GM18526 (cell line): ENCODE measurements at regions not wholly inside any gene's neighbourhood (a gene's known extent, or its start where the extent isn't known, plus 50 kb on each side); places are given as distances from the start of the nearest gene placed in this dataset.

Source experiments
- POLR2A ChIP-seq: IDR thresholded peaks from 3 replicates; pipeline ENCODE4 v1.6.1; 2011; ENCODE audit not compliant: insufficient read length; ENCODE audit errors: extremely low read depth

DNA sequence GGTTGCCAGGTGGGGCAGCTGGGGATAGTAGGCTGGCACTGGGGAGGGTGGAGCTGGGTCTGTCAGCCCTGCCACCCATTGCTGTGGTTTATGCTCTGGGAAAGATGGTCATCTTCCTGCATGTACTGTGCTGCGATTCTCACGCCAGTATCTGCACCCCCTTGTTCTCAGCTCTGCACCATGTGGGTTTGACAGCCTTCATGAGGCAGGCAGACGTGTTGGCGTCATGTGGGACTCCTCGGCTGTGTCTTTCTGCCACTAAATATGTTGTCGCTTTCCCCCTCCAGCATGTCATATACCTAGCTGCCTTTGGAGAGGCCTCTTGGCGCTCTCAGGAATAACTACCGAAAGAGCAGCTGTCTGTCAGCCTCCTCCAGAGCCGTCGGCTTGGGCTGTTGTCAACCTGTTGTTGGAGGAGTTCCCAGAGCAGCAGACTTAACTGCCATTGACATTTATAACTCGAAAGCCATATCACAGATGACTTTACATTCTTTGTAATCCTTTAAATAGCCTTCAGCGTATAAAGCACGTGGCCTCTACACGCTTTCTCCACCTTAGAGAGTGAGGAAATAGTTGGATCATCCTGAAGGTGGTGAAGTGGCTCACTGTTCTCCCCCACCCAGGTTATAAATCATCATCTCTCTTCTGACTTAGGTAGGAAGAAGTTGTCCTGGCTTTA lies 80.4 kb upstream of the MGAT5 start:
- TF ChIP-seq POLR2A = no peak

DNA sequence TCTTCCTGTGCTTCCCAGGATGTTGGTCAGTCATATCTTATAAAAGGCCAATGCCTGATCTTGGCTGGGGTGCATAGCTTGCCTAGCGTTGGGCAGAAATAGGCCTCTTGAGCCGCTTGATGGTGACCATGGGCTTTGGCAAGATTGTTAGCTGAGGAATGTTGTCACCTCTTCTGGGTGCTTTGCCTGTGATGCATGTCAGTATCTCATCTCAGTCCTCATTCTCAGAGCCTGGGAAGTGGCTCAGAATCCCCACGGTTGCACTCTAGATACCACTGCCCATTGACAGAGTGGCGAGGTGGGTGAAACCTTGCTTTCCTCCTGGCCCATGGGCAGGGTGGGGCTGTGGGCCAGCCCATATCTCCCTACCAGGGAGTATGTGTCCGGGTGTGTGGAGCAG lies 79.2 kb upstream of the MGAT5 start:
- TF ChIP-seq POLR2A = no peak

DNA sequence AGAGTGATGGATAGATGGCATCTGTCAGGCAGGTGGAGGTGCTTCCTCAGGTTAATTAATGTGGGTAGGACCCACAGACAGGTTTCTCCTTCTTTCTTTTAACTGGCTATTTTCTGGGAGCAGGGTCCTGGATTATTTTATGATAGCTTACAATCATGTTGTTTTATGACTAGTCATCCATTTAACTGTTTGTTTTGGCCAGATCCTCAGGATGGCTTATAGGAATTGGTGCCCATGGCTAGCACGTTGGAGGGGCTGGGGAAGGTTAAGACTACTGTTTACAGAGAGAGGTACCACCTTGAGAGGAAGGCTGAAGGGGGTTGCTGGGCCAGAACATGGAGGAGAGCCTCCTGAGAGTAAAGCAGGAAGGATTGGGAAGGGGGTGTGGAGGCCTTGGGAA lies 78.0 kb upstream of the MGAT5 start:
- TF ChIP-seq POLR2A = no peak

DNA sequence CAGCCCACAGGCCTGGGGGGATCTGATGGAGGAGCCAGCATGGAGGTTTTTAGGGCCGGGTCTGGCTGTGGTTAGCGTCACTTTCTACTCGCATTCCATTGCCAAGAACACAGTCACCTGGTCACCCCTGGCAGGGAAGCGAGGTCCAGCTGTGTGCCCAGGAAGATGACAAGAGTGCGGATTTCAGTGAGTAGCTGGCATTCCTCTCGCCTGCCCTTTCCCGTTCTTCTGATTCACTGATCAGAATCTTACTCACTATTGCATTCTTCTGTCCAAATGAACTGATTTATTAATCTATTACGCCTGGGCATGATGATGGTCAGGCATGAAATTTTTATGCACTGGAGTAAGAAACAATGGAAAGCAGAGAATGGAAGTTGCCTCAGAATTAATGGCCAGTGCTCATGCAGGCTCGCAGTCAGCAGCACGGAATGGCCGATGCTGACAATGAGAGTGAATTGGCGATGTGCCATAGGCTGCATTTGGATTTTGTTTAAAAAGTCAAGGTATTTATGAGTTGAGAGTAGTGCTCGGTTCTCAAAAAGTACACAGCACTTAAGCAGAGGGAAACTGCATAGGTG lies 76.4 kb upstream of the MGAT5 start:
- TF ChIP-seq POLR2A = no peak

DNA sequence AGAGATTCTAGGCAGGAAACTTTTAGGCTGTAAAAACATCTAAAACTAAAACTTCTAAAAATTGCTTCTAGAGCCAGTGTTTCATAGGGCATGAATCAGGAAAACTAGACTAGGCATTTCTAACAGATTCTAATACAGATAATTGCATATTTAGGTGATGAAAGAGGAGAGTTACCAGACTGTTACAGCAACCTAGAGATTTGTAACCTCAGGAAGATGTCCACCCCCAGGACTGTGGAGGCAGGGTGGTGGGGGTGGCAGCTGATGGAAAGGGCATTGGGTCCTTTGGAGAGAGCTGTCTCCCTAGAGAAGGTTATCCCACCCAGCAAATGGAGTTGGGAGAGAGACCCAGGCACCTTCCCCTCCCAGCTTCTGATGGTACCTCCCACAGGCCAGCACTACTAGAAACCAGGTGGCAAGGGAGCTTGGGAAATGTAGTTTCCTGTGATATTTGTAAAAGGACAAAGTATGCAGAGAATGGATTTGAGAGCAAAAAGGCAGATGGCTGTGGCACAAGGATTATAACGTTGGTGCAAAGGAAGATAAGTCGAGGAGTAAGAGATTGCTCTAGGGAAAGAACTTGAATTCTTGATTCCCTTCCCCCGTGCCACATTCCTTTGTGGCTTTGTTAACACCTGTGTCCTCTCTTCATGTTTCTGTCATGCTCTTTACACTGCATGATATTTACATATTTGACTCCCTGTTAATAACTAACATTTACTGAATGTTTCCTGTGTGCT lies 75.6 kb upstream of the MGAT5 start:
- no peak for TF ChIP-seq POLR2A

DNA sequence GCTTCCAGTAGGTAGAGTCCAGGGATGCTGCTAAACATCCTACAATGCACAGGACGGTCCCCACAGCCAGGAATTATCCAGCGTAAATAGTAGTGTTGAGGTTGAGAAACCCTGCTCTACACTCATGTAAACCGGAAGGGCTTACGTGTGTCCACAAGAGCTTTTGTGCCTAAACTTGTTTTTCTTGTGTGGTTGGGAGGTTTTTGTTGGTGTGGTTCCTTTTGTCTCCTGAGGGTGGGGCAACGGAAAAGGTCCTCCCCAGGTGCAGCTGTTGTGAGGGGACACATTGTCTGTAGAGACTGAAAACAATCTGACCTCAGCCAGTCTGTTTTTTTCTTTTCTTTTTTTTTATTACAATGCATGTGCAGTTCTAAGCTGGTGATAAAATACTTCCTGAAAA lies 72.7 kb upstream of the MGAT5 start:
- TF ChIP-seq POLR2A = no peak

DNA sequence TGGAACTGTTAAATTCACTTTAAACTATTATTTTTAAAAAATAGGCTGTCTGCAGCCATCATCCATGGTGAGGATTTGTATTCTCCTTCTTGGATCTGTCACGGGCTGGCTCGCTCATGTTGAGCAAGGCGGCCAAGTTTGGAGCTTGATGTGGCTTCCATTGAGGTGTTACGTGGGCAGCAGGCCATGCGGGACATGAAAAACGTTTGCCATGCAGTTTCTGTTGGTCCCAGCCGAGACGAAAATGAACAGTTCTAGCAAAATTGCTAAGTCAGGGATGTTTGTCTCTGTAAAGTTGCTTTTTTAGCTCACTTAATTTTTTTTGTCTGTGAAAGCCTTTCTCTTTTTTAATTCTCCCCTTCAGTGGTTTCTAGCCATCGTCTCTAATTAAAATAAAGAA lies 70.2 kb upstream of the MGAT5 start:
- TF ChIP-seq POLR2A = no peak

DNA sequence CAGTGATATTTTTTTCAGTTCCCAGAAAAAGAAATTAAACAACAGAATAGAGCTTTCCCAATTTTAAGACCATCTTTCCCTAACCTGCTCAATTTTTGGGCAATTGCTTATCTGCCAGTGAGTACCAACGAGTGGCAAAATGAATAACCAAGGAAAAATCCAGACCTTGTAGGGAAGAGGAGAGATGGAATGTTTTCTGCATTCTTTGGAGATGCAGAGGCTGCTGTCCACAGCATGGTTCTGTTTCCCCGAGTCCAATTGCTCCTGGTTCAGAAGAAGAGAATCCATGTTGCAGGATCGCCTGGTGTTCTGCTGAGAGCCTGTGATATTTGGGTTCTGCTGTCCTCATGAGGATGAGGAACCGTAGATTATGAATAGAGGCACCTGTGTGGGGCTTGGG lies 68.2 kb upstream of the MGAT5 start:
- no peak for TF ChIP-seq POLR2A

DNA sequence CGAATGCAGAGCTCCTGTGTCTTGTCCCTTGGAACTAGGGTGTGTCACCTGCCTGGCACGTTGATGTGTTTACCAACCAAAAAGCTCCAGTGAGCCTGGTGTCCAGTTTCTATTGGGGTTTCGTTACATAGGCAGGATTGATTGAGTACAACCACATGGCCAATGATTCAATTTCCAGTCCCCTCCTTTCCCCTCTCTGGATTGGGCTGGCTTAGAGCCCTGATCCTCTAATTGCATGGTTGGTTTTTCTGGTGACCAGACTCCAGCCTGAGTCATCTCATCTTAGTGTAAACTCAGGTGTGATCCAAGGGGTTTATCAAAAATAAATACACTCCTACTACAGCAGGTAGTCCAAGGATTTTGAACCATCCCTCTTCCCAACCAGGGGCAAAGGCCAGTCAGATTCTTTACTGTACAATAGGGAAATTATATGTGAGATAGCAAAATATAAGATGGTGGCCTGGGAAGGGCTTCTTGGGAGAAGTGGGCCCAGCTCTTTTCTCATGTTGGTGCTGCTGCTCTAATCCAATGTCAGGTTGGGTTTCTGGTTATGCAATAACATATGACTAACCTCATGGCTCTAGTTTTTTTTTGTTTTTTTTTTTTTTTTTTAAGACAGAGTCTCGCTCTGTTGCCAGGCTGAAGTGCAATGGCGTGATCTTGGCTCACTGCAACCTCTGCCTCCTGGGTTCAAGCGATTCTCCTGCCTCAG lies 64.7 kb upstream of the MGAT5 start:
- TF ChIP-seq POLR2A = no peak

DNA sequence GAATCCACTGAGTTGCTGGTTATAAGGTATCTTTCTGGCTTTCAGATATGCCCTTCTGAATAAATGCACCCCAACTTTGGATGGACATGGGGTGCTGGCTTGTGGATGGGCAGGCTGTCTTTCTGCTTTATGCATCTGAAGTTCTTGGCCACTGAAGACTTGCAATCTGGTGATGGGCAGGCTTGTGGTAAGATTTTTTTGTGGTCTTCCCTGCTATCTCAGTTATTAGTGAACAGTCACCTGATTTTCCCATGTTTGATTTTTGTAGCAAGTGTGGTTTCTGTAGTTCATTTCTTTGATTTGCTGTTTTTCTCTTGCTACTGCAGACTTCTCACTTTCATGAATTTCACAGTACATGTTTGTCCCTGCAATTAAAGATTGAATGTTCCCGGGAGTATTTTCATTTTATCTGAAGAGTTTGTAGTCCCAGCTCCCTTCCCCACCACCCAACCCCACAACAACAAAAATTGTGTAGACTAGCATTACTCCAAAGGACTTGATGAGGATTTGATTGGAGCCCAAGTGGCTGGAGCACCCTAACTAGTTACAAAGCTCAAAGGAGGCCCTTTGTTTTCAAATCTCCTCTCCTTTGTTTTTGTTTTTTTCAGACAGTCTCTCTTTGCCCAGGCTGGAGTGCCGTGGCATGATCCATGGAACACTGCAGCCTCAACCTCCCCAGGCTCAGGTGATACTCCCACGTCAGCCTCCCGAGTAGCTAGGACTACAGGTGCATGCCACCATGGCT lies 63.6 kb upstream of the MGAT5 start:
- TF ChIP-seq POLR2A = no peak

DNA sequence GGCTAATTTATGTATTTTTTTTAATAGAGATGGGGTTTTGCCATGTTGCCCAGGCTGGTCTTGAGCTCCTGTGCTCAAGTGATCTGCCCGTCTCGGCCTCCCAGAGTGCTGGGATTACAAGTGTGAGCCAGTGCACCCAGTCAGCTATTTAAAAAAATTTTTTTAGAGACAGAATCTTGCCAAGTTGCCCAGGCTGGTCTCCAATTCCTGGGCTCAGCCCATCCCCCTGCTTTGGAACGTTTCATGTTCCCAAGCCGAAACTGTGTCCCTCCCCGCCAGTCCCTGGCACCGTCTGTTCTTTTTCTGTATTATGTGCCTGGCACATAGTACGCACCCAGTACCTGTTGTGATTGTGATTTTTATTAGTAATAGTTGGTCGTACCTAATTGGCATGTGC lies 63.1 kb upstream of the MGAT5 start:
- TF ChIP-seq POLR2A = no peak

DNA sequence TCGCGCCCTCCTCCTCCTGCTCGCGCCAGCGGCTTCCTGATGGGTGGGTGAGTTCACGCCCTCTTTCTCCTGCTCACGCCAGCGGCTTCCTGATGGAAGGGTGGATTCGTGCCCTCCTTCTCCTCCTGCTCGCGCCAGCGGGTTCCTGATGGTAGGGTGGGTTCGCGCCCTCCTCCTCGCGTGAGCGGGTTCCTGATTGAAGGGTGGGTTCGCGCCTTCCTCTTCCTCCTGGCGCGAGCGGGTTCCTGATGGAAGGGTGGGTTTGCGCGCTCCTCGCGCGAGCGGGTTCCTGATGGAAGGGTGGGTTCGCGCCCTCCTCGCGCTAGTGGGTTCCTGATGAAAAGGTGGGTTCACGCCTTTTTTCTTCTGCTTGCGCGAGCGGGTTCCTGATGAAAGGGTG lies 62.0 kb upstream of the MGAT5 start:
- no peak for TF ChIP-seq POLR2A

DNA sequence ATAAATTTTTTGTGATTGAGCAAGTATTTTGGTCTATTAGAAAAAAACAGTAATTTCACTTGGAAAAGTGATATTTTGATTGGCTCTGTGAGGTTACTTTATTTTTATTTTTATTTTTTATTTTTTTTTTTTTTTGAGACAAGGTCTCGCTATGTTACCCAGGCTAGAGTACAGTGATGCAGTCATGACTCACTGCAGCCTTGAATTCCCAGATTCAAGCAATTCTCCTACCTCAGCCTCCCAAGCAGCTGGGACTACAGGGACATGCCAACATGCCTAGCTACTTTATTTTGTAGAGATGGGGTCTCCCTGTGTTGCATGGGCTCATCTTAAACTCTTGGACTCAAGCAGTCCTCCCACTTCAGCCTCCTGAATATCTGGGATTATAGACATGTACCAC lies 60.9 kb upstream of the MGAT5 start:
- no peak for TF ChIP-seq POLR2A

DNA sequence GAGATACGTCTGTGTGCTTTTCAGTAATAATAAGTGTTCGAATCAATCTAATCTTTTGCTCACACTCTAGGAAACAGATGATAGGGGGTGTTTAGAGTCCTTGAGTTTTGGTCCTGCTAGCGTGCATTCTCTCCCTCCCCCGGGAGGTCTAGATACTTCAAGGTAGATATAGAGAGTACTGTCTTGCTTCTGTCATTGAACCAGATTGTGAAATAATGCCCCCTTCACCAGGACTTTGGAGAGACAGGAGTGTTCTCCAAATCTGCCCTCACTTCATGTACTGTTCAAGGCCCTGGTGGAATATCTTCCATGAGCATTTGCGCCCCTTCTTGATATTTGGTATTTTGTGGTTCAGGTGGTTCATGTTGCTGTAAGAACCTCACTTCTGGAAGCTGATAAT lies 59.4 kb upstream of the MGAT5 start:
- TF ChIP-seq POLR2A = no peak

DNA sequence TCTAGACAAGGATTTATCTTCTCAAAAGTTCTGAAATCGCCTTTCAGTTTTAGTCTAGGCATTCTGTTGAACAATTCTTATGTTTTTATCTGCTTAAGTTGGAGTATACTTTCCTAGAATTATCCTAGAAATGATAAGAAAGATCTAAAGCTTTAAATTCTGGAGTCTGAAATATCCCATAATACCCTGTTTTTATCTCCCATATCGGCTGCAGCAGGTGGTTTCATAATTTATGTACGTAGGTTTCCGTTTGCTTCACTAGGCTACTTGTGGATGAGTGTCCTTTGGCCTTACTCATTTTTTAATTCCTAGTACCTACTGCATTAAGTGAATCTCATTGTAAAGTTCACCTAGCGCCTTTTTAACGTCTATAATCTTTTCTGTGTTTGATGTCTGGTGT lies 58.5 kb upstream of the MGAT5 start:
- TF ChIP-seq POLR2A = no peak
